Lung (tissue), 11 donors: ENCODE measurements at regions not wholly inside any gene's neighbourhood (a gene's known extent, or its start where the extent isn't known, plus 50 kb on each side); places are given as distances from the start of the nearest gene placed in this dataset.

ENCODE experiments used
- ATAC-seq: fragments of 200-7000 bp; cut with Tn5 transposase; one replicate; pipeline ENCODE4 v1.9.1; 2020; ENCODE audit warnings: moderate number of reproducible peaks; ENCODE audit not compliant: insufficient read depth, low FRiP score
- DNase-seq, 3 donors: peaks; one replicate each; pipeline ENCODE4 v3.0.0-alpha.2; 2013 to 2017
- H3K27ac ChIP-seq, 2 donors: one replicate each; pipeline ENCODE4 v1.5.1; 2013; ENCODE audit warnings: mild to moderate bottlenecking in 2 of 2, moderate library complexity in 2 of 2, control low read depth in 1 of 2, inconsistent platforms in 1 of 2, low read depth in 1 of 2, low read length in 1 of 2
- H3K27me3 ChIP-seq, 3 donors: one replicate each; pipeline ENCODE4 v1.5.1; 2013; ENCODE audit warnings: low read length in 2 of 3; ENCODE audit not compliant: control insufficient read depth in 3 of 3, insufficient read depth in 3 of 3
- H3K36me3 ChIP-seq, 4 donors: one replicate each; pipeline ENCODE4 v1.5.1; 2013; ENCODE audit warnings: low read length in 4 of 4, mild to moderate bottlenecking in 1 of 4, moderate library complexity in 1 of 4; ENCODE audit not compliant: control insufficient read depth in 4 of 4, insufficient read depth in 4 of 4
- H3K4me1 ChIP-seq, 5 donors: one replicate each; pipeline ENCODE4 v1.5.1; 2013; ENCODE audit warnings: low read length in 5 of 5, mild to moderate bottlenecking in 2 of 5, moderate library complexity in 1 of 5; ENCODE audit not compliant: control insufficient read depth in 5 of 5, insufficient read depth in 5 of 5
- H3K4me3 ChIP-seq: one replicate; pipeline ENCODE4 v1.5.1; 2013; ENCODE audit warnings: mild to moderate bottlenecking, control low read depth, moderate library complexity
- H3K9ac ChIP-seq, 2 donors: one replicate each; pipeline ENCODE4 v1.5.1; 2013; ENCODE audit warnings: low read length in 2 of 2, control low read depth in 1 of 2; ENCODE audit not compliant: insufficient read depth in 1 of 2
- H3K9me3 ChIP-seq, 4 donors: one replicate each; pipeline ENCODE4 v1.5.1; 2013; ENCODE audit warnings: low read length in 3 of 4, mild to moderate bottlenecking in 1 of 4, moderate library complexity in 1 of 4; ENCODE audit not compliant: control insufficient read depth in 4 of 4, insufficient read depth in 3 of 4
- CTCF ChIP-seq: IDR thresholded peaks from 2 replicates; pipeline ENCODE4 v1.5.1; 2012; ENCODE audit warnings: mild to moderate bottlenecking; ENCODE audit errors: control extremely low read depth, extremely low read depth
- WGBS, 2 donors: extraction: QIAGEN DNeasy Blood & Tissue Kit; methylation state at CpG; one replicate each; pipeline ENCODE4 v1.1.7; 2013; 5-methylcytosine and 5-hydroxymethylcytosine counted together
- donor health status: control.
- donor health status: control.
- donor health status: Bipolar disorder and iron deficiency.
- donor health status: healthy.
- donor health status: DM: yes; HTN: yes; CAD: no.

DNA sequence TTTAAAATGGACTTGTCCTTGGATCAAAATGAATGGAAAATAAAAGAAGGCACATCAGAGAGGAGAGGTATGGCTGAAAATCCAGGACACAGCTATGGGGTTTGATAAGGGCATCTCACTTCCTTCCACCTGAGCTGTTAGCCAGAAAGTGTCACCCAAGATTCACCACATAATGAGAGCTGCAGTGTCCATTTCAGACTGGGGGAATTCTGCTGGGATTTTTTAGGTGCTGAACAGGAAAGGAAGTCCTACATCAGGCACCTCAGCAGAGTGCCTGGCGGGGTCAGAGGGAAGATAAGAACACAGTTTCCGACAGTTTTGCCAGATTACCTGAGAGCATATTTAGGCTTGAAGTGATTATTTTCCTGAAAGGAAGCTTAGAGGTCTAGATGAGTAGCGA is 187.6 kb upstream of the HNMT start:
- Histone ChIP-seq H3K27me3 (no peaks in the 10 kb centered on the region), H3K9ac (no peak overlapping the region), H3K36me3 (no peaks in the 10 kb centered on the region), H3K27ac (no peak overlapping the region), H3K9me3 (peaks cover 0 to 3% (median 1%) of the 10 kb centered on the region in 4 donors), H3K4me3 (no peak overlapping the region), H3K4me1 (no peaks in the 10 kb centered on the region)
- ATAC-seq = no peak
- TF ChIP-seq CTCF = no peak
- no peak for DNase-seq
- 50 to 68% methylated on average over 3 of the region's 3 CpGs for WGBS, 2 donors

- H3K9ac ChIP-seq = no peak overlapping the region
- H3K9me3 ChIP-seq = peaks cover 0 to 8% (median 2%) of the 10 kb centered on the region in 4 donors
- ATAC-seq (no peak), DNase-seq (no peak)
- no peaks in the 10 kb centered on the region for H3K4me1 ChIP-seq
- H3K36me3 ChIP-seq = no peaks in the 10 kb centered on the region
- no peak for TF ChIP-seq CTCF
- no peak overlapping the region for H3K27ac ChIP-seq
- no peaks in the 10 kb centered on the region for H3K27me3 ChIP-seq
- no peak overlapping the region for H3K4me3 ChIP-seq
These were observed 166.6 kb upstream of the HNMT start for GRCh38 chr2:137797641-137798040.

DNA sequence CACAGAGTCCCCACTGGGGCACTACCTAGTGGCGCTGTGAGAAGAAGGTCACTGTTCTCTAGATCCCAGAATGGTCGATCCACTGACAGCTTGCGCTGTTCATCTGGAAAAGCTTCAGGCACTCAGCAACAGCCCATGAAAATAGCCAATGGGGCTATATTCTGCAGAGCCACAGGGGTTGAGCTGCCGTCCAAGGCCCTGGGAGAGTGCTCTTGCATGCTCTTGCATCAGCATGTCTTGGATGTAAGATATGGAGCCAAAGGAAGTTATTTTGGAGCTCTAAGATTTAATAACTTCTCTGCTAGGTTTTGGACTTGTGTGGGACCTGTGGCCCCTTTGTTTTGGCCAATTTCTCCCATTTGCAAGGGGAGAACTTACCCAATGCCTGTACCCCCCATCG is 164.7 kb upstream of the HNMT start:
- WGBS, 2 donors = 84 to 90% methylated on average over 5 of the region's 5 CpGs
- no peaks in the 10 kb centered on the region for H3K36me3 ChIP-seq
- H3K27me3 ChIP-seq = no peaks in the 10 kb centered on the region
- no peak for TF ChIP-seq CTCF
- no peak overlapping the region for H3K27ac ChIP-seq
- H3K4me3 ChIP-seq = no peak overlapping the region
- no peak for ATAC-seq
- H3K9ac ChIP-seq = no peak overlapping the region
- H3K4me1 ChIP-seq = no peaks in the 10 kb centered on the region
- no peak for DNase-seq
- H3K9me3 ChIP-seq = peaks cover 0 to 8% (median 2%) of the 10 kb centered on the region in 4 donors

DNA sequence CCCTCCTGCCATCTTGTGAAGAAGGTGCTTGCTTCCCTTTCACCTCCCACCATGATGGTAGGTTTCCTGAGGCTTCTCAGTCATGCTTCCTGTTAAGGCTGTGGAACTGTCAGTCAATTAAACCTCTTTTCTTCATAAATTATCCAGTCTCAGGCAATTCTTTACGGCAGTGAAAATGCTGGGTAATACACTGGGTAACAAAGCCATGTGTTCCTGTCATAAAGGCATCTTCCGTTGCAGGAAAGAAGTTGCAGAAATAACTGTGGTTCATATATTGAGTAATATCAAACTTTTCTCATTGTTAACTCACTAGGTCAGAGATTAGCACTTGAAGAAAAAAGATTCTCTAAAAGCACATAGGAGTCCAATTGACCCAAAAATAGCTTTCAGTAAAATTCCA is 163.9 kb upstream of the HNMT start:
- H3K4me1 ChIP-seq = no peaks in the 10 kb centered on the region
- H3K27me3 ChIP-seq = no peaks in the 10 kb centered on the region
- ATAC-seq = no peak
- H3K9me3 ChIP-seq = peaks cover 0 to 8% (median 2%) of the 10 kb centered on the region in 4 donors
- no peaks in the 10 kb centered on the region for H3K36me3 ChIP-seq
- DNase-seq = no peak
- TF ChIP-seq CTCF = no peak
- no peak overlapping the region for H3K4me3 ChIP-seq
- 60 to 85% methylated on average over 2 of the region's 2 CpGs for WGBS, 2 donors
- no peak overlapping the region for H3K9ac ChIP-seq
- no peak overlapping the region for H3K27ac ChIP-seq
